ENCODE measurements at regions not wholly inside any gene's neighbourhood (a gene's known extent, or its start where the extent isn't known, plus 50 kb on each side); places are given as distances from the start of the nearest gene placed in this dataset.

DNA sequence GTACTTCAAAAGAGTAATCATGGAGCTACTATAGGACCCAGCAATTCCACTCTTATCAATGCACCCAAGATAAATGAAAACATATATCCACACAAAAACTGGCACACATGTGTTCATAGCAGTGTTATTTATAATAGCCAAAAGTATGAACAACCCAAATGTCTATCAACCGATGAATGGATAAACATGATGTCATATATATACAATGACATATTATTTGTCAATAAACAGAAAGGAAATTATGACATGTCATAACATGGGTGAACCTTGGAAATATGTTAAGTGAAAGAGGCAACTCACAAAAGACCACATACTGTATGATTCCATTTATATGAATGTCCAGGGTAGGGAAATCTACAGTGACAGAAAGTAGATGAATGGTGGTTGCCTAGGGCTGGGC, 347.1 kb upstream of the DDHD1 start:
- no peak overlapping the region for H3K4me3 ChIP-seq (replicated peaks; ENCODE audit: insufficient read depth, low read length)
- TF ChIP-seq SPI1 (IDR thresholded peaks at IDR 0.05; ENCODE audit: borderline replicate concordance, low read depth), result no peak
- no peak for TF ChIP-seq POLR2AphosphoS5 (IDR thresholded peaks at IDR 0.05; ENCODE audit: low read depth)
- TF ChIP-seq, protein P1, sequence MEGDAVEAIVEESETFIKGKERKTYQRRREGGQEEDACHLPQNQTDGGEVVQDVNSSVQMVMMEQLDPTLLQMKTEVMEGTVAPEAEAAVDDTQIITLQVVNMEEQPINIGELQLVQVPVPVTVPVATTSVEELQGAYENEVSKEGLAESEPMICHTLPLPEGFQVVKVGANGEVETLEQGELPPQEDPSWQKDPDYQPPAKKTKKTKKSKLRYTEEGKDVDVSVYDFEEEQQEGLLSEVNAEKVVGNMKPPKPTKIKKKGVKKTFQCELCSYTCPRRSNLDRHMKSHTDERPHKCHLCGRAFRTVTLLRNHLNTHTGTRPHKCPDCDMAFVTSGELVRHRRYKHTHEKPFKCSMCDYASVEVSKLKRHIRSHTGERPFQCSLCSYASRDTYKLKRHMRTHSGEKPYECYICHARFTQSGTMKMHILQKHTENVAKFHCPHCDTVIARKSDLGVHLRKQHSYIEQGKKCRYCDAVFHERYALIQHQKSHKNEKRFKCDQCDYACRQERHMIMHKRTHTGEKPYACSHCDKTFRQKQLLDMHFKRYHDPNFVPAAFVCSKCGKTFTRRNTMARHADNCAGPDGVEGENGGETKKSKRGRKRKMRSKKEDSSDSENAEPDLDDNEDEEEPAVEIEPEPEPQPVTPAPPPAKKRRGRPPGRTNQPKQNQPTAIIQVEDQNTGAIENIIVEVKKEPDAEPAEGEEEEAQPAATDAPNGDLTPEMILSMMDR (IDR thresholded peaks at IDR 0.05; ENCODE audit: insufficient read depth, low read length), result no peak
- TF ChIP-seq, protein P2, sequence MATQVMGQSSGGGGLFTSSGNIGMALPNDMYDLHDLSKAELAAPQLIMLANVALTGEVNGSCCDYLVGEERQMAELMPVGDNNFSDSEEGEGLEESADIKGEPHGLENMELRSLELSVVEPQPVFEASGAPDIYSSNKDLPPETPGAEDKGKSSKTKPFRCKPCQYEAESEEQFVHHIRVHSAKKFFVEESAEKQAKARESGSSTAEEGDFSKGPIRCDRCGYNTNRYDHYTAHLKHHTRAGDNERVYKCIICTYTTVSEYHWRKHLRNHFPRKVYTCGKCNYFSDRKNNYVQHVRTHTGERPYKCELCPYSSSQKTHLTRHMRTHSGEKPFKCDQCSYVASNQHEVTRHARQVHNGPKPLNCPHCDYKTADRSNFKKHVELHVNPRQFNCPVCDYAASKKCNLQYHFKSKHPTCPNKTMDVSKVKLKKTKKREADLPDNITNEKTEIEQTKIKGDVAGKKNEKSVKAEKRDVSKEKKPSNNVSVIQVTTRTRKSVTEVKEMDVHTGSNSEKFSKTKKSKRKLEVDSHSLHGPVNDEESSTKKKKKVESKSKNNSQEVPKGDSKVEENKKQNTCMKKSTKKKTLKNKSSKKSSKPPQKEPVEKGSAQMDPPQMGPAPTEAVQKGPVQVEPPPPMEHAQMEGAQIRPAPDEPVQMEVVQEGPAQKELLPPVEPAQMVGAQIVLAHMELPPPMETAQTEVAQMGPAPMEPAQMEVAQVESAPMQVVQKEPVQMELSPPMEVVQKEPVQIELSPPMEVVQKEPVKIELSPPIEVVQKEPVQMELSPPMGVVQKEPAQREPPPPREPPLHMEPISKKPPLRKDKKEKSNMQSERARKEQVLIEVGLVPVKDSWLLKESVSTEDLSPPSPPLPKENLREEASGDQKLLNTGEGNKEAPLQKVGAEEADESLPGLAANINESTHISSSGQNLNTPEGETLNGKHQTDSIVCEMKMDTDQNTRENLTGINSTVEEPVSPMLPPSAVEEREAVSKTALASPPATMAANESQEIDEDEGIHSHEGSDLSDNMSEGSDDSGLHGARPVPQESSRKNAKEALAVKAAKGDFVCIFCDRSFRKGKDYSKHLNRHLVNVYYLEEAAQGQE (IDR thresholded peaks at IDR 0.05; ENCODE audit: insufficient replicate concordance, low read depth), result no peak
- TF ChIP-seq GABPA (IDR thresholded peaks at IDR 0.05; ENCODE audit: low read depth), result no peak
- no peak overlapping the region for H3K27ac ChIP-seq (replicated peaks)
- no peak for DNase-seq (ENCODE audit: low read depth in 1 of 2, low spot score in 1 of 2)
- H3K27me3 ChIP-seq (ENCODE audit: insufficient read depth, poor library complexity, severe bottlenecking), result no peaks in the 10 kb centered on the region

DNA sequence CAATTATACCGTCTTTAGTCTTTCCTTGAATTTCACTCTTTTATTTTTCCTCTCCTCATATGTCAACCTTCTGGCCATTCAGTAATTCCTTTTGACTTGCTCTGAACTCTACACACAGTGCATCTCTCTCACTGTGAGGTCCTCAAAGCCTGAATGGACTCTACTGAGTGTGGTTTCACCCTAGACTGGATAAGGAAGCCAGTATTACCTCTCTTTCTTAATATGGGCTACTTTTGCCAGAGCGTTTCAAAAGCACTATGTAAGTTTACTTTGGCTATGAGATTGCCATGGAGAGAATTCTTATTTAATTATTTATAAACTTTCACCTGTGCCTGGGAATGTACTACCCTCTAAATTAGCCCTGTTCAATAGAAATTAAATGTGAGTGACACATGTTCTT, 343.5 kb upstream of the DDHD1 start:
- no peak overlapping the region for H3K27ac ChIP-seq (replicated peaks)
- no peak overlapping the region for H3K4me3 ChIP-seq (replicated peaks; ENCODE audit: insufficient read depth, low read length)
- DNase-seq (ENCODE audit: low read depth in 1 of 2, low spot score in 1 of 2), result no peak
- no peak for TF ChIP-seq SPI1 (IDR thresholded peaks at IDR 0.05; ENCODE audit: borderline replicate concordance, low read depth)
- TF ChIP-seq GABPA (IDR thresholded peaks at IDR 0.05; ENCODE audit: low read depth), result no peak
- TF ChIP-seq, protein P2 (IDR thresholded peaks at IDR 0.05; ENCODE audit: insufficient replicate concordance, low read depth), result no peak
- TF ChIP-seq, protein P1 (IDR thresholded peaks at IDR 0.05; ENCODE audit: insufficient read depth, low read length), result no peak
- TF ChIP-seq POLR2AphosphoS5 (IDR thresholded peaks at IDR 0.05; ENCODE audit: low read depth), result no peak
- no peaks in the 10 kb centered on the region for H3K27me3 ChIP-seq (ENCODE audit: insufficient read depth, poor library complexity, severe bottlenecking)

DNA sequence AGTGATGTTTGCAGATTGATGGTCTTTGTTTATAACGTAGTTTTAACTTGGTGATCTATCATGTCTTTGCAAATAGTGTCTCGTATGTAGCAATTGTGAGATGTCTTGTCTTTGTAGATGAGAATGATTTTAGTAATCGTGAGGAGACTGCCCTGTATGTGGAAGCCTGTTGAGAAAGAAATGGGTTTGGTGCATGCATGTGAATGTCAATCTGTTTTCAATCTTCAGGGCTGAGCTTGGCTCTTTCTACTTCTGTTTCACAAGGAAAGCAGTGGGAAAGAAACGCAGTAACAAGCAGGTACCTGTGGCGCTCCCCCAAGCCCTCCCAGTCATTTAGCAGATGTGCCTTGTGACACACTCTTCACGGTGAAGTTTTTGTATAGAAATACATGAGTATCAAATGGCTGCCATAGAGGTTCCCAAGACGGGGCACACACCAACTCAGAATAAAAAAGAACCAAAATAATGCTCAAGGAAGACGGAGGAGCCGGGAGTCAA, 342.8 kb upstream of the DDHD1 start:
- Histone ChIP-seq H3K27me3 (ENCODE audit: insufficient read depth, poor library complexity, severe bottlenecking) (no peaks in the 10 kb centered on the region), H3K27ac (replicated peaks) (no peak overlapping the region), H3K4me3 (replicated peaks; ENCODE audit: insufficient read depth, low read length) (no peak overlapping the region)
- TF ChIP-seq POLR2AphosphoS5 (IDR thresholded peaks at IDR 0.05; ENCODE audit: low read depth) (no peak), GABPA (IDR thresholded peaks at IDR 0.05; ENCODE audit: low read depth) (no peak), SPI1 (IDR thresholded peaks at IDR 0.05; ENCODE audit: borderline replicate concordance, low read depth) (no peak)
- TF ChIP-seq, protein P2 (IDR thresholded peaks at IDR 0.05; ENCODE audit: insufficient replicate concordance, low read depth), result no peak
- TF ChIP-seq, protein P1 (IDR thresholded peaks at IDR 0.05; ENCODE audit: insufficient read depth, low read length), result no peak
- no peak for DNase-seq (ENCODE audit: low read depth in 1 of 2, low spot score in 1 of 2)

Data from HL-60 (cell line).